SU-DHL-6 (cell line): ENCODE measurements at regions not wholly inside any gene's neighbourhood (a gene's known extent, or its start where the extent isn't known, plus 50 kb on each side); places are given as distances from the start of the nearest gene placed in this dataset.

ENCODE experiments used
- H2AFZ ChIP-seq: fragments of 200-600 bp; sonication (generic); 2 replicates; pipeline ENCODE4 v1.6.1; 2014; ENCODE audit warnings: low read depth, mild to moderate bottlenecking, moderate library complexity, mixed read lengths, antibody characterized with exemption, low read length; ENCODE audit not compliant: severe bottlenecking
- H3F3A ChIP-seq: fragments of 200-600 bp; shearing (Covaris generic); 2 replicates; pipeline ENCODE4 v1.6.0; 2016; ENCODE audit warnings: antibody characterized with exemption, mild to moderate bottlenecking; ENCODE audit not compliant: insufficient read depth
- H3K27ac ChIP-seq: fragments of 200-600 bp; sonication (generic); 2 replicates; pipeline ENCODE4 v1.5.1; 2016; ENCODE audit warnings: low read depth, mild to moderate bottlenecking, low read length, moderate library complexity, mixed read lengths
- H3K27me3 ChIP-seq: fragments of 200-600 bp; sonication (generic), shearing (Covaris generic); 2 replicates; pipeline ENCODE4 v1.6.0; 2014; ENCODE audit warnings: mild to moderate bottlenecking, low read length
- H3K36me3 ChIP-seq: fragments of 200-600 bp; sonication (generic); 2 replicates; pipeline ENCODE4 v1.6.1; 2014; ENCODE audit warnings: mild to moderate bottlenecking, low read length, mixed read lengths
- H3K4me2 ChIP-seq: fragments of 300-600, 200-600 bp; shearing (Covaris generic), sonication (generic); 2 replicates; pipeline ENCODE4 v1.6.0; 2014; ENCODE audit warnings: low read length, low read depth, mild to moderate bottlenecking; ENCODE audit not compliant: poor library complexity, severe bottlenecking
- H3K4me3 ChIP-seq: fragments of 200-600 bp; sonication (generic); 2 replicates; pipeline ENCODE4 v1.5.1; 2014; ENCODE audit warnings: antibody characterized with exemption, low read length, mild to moderate bottlenecking, mixed read lengths; ENCODE audit not compliant: insufficient read depth, poor library complexity, severe bottlenecking
- H3K79me2 ChIP-seq: fragments of 200-600 bp; sonication (generic); 2 replicates; pipeline ENCODE4 v1.6.1; 2014; ENCODE audit warnings: mild to moderate bottlenecking, low read length, moderate library complexity; ENCODE audit not compliant: insufficient read depth
- H3K9ac ChIP-seq: fragments of 200-600 bp; sonication (generic); 2 replicates; pipeline ENCODE4 v1.7.0; 2014; ENCODE audit warnings: mild to moderate bottlenecking, low read length
- H3K9me2 ChIP-seq: fragments of 200-600 bp; sonication (generic); replicated peaks from 2 replicates; pipeline ENCODE4 v1.6.1; 2014; ENCODE audit warnings: low read length; ENCODE audit not compliant: insufficient read depth
- H3K9me3 ChIP-seq: fragments of 200-600 bp; sonication (generic); 2 replicates; pipeline ENCODE4 v1.6.1; 2014; ENCODE audit warnings: low read length, mixed read lengths; ENCODE audit not compliant: insufficient read depth
- H4K20me1 ChIP-seq: fragments of 200-600 bp; sonication (generic); 2 replicates; pipeline ENCODE4 v1.6.1; 2014; ENCODE audit warnings: low read depth, mild to moderate bottlenecking, antibody characterized with exemption, low read length, moderate library complexity, mixed read lengths
- EZH2phosphoT487 ChIP-seq: fragments of 200-600 bp; sonication (generic), shearing (Covaris generic); conservative IDR thresholded peaks from 2 replicates; pipeline ENCODE4 v1.6.1; 2018; ENCODE audit warnings: mild to moderate bottlenecking, antibody characterized with exemption, low read length, moderate library complexity, mixed read lengths
- TF ChIP-seq, protein P1 (sequence below): fragments of 200-600 bp; sonication (generic); IDR thresholded peaks from one replicate; pipeline ENCODE4 v1.5.1; 2017; ENCODE audit warnings: antibody characterized with exemption, mild to moderate bottlenecking, low read length, moderate library complexity; ENCODE audit not compliant: insufficient read depth, poor library complexity, severe bottlenecking

DNA sequence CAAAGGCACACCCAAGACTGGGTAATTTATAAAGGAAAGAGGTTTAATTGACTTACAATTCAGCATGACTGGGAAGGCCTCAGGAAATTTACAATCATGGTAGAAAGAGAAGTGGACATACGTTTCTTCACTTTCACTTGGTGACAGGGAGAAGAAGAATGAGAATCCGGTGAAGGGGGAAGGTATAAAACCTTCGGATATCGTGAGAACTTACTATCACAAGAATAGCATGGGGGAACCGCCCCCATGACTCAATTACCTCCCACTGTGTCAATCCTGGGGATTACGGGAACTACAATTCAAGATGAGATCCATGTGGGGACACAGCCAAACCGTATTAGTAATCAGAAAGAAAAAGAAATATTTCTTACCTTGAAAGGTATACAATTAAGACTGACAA is 782.9 kb upstream of the HS3ST1 start:
- TF ChIP-seq EZH2phosphoT487 = no peak
- TF ChIP-seq, protein P1, sequence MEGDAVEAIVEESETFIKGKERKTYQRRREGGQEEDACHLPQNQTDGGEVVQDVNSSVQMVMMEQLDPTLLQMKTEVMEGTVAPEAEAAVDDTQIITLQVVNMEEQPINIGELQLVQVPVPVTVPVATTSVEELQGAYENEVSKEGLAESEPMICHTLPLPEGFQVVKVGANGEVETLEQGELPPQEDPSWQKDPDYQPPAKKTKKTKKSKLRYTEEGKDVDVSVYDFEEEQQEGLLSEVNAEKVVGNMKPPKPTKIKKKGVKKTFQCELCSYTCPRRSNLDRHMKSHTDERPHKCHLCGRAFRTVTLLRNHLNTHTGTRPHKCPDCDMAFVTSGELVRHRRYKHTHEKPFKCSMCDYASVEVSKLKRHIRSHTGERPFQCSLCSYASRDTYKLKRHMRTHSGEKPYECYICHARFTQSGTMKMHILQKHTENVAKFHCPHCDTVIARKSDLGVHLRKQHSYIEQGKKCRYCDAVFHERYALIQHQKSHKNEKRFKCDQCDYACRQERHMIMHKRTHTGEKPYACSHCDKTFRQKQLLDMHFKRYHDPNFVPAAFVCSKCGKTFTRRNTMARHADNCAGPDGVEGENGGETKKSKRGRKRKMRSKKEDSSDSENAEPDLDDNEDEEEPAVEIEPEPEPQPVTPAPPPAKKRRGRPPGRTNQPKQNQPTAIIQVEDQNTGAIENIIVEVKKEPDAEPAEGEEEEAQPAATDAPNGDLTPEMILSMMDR = no peak
- no peak overlapping the region for H3K4me2 ChIP-seq
- H2AFZ ChIP-seq = no peak overlapping the region
- no peaks in the 10 kb centered on the region for H3K27me3 ChIP-seq
- H3K36me3 ChIP-seq = no peaks in the 10 kb centered on the region
- H3K9me2 ChIP-seq = no peaks in the 10 kb centered on the region
- H3K4me3 ChIP-seq = no peak overlapping the region
- H3K9ac ChIP-seq = no peak overlapping the region
- H3K27ac ChIP-seq = no peak overlapping the region
- no peaks in the 10 kb centered on the region for H3K9me3 ChIP-seq
- no peaks in the 10 kb centered on the region for H3F3A ChIP-seq
- no peaks in the 10 kb centered on the region for H3K79me2 ChIP-seq
- H4K20me1 ChIP-seq = no peaks in the 10 kb centered on the region

DNA sequence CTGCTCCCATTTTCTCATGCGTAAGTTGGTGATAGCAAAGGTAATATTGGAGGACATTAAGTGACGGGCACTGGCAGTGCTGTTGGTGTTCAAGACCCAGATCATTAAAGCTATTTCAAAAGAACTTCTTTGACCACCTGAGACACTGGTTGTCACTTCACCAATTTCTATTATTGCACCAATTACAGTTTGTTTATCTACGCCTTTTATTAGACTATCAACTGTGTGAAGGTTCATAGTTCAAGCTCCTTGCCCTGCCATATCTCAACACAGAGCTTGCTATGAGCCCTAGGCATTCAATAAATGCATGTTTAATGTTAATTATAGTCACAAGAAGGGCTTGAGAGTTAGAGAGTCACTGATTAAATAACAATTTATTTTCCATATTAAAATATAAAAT is 778.7 kb upstream of the HS3ST1 start:
- Histone ChIP-seq H3K4me3 (no peak overlapping the region), H4K20me1 (no peaks in the 10 kb centered on the region), H3K27ac (no peak overlapping the region), H3K36me3 (no peaks in the 10 kb centered on the region), H3K9me2 (no peaks in the 10 kb centered on the region), H3K9ac (no peak overlapping the region), H2AFZ (no peak overlapping the region), H3K4me2 (no peak overlapping the region), H3K79me2 (no peaks in the 10 kb centered on the region), H3F3A (no peaks in the 10 kb centered on the region), H3K27me3 (no peaks in the 10 kb centered on the region), H3K9me3 (no peaks in the 10 kb centered on the region)
- TF ChIP-seq, protein P1 = no peak
- no peak for TF ChIP-seq EZH2phosphoT487

DNA sequence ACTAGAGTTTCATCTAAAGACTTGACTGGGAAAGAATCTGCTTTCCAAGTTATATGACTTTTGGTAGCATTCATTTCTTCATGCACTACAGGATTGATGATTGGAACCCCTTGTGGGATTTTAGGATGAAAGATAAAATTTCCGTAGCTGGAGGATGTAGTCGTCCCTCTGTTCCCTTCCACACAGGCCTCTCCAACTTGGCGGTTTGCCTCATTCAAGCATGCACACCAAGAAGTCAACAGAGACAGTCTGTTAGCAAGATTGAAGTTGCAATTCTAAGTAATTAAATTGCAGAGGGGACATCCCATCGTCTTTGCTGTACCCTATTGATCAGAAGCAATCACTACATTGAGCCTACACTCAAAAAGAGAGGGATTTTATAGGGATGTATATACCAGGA is 777.4 kb upstream of the HS3ST1 start:
- H2AFZ ChIP-seq = no peak overlapping the region
- H3K9me2 ChIP-seq = no peaks in the 10 kb centered on the region
- no peaks in the 10 kb centered on the region for H3K79me2 ChIP-seq
- no peak overlapping the region for H3K4me2 ChIP-seq
- no peaks in the 10 kb centered on the region for H4K20me1 ChIP-seq
- no peaks in the 10 kb centered on the region for H3F3A ChIP-seq
- no peaks in the 10 kb centered on the region for H3K9me3 ChIP-seq
- H3K4me3 ChIP-seq = no peak overlapping the region
- no peaks in the 10 kb centered on the region for H3K27me3 ChIP-seq
- no peak overlapping the region for H3K27ac ChIP-seq
- no peak overlapping the region for H3K9ac ChIP-seq
- H3K36me3 ChIP-seq = no peaks in the 10 kb centered on the region
- TF ChIP-seq, protein P1 = no peak
- no peak for TF ChIP-seq EZH2phosphoT487
